ENCODE measurements at regions not wholly inside any gene's neighbourhood (a gene's known extent, or its start where the extent isn't known, plus 50 kb on each side); places are given as distances from the start of the nearest gene placed in this dataset.

DNA sequence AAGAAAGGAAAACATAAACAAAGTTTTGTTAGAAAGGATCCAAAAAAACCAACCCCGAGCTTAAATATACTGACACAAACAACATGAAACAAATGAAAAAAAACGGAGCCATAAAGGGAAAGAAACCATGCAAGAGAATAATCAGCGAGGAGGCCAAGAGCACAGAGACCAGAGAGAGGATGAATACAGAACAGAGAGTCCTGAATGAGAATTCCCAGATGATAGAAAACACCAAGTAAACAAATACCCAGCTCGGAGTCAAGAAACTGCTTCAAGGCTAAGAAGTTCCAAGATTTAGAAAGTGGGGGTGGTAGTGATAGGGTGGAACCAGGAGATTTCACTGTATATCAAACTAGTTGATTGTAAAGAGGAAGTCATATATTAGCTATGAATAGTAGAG is 313.3 kb downstream of the OSR1 start:
- no peak for FAIRE-seq
- TF ChIP-seq, protein P1, sequence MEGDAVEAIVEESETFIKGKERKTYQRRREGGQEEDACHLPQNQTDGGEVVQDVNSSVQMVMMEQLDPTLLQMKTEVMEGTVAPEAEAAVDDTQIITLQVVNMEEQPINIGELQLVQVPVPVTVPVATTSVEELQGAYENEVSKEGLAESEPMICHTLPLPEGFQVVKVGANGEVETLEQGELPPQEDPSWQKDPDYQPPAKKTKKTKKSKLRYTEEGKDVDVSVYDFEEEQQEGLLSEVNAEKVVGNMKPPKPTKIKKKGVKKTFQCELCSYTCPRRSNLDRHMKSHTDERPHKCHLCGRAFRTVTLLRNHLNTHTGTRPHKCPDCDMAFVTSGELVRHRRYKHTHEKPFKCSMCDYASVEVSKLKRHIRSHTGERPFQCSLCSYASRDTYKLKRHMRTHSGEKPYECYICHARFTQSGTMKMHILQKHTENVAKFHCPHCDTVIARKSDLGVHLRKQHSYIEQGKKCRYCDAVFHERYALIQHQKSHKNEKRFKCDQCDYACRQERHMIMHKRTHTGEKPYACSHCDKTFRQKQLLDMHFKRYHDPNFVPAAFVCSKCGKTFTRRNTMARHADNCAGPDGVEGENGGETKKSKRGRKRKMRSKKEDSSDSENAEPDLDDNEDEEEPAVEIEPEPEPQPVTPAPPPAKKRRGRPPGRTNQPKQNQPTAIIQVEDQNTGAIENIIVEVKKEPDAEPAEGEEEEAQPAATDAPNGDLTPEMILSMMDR (IDR thresholded peaks at IDR 0.05; ENCODE audit: insufficient read depth, missing control alignments) = no peak
- no peak for DNase-seq (ENCODE audit: insufficient read length, low spot score)

DNA sequence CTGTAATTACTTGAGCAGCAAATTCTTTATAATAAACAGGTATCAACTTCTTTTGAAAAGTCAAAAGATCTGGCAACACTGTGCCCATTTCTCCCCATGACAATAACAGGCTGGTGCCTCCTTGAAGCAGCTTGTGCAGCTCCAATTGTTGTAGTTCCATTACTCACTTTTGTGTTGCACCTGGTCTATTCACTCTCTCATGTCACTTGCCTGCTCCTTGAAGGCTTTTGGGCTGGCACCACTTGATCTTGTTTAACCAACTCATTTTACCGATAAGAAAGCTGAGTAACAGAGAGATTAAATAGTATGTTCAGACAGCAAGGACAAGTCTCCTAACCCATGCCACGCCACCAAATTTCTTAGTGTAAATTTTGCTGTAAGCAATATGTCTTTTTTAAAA is 314.5 kb downstream of the OSR1 start:
- no peak for DNase-seq (ENCODE audit: insufficient read length, low spot score)
- TF ChIP-seq, protein P1 (IDR thresholded peaks at IDR 0.05; ENCODE audit: insufficient read depth, missing control alignments) = no peak
- no peak for FAIRE-seq

GRCh38 chr2:19041434-19042041 is 316.9 kb downstream of the OSR1 start:
- DNase-seq (ENCODE audit: insufficient read length, low spot score) = no peak
- FAIRE-seq = no peak
- TF ChIP-seq, protein P1 (IDR thresholded peaks at IDR 0.05; ENCODE audit: insufficient read depth, missing control alignments) = no peak

DNA sequence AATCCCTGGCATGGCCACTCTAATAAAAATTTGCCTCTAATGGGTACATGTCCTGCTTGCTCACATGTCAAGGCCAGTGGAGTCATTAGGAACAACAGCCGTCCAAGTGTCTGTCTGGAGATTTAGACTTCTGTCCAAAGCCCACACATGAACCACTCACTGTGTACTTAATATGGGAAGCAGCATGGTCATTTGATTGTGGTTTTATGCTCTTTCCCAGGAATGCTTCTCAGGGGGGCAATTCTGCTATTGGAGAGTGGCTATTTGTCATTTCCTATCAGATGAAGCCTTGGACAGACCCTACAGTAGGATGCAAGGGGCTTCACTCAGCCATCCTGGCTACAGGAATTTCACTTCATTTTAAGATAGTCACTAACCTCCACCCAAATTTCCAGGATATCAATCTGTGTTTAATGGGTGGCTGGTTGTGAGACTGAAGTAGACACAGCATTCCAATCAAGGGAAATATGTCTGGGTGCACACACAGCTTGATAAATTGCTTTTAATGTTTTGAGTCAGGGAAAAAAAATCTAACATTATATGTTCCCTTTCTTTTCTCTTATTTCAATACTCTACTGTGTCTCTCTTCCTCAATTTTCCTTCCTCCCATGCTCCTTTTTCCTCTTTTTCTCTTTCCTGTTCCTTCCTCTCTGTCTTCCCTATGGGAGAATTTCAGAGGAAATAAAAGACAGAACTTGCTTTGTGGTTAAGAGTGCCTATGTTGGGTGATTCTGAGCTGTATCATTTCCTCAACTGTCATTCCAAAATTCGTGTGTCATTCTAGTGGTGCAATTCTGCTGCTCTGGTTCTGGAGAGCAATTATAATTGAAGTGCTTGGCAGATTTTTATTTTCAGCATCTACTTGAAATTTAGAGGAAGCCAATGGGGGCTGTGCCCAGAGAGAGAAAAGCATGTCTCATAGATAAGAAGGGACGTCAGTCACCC is 320.1 kb downstream of the OSR1 start:
- FAIRE-seq (no peak), DNase-seq (ENCODE audit: insufficient read length, low spot score) (no peak)
- TF ChIP-seq, protein P1 (IDR thresholded peaks at IDR 0.05; ENCODE audit: insufficient read depth, missing control alignments) = no peak

DNA sequence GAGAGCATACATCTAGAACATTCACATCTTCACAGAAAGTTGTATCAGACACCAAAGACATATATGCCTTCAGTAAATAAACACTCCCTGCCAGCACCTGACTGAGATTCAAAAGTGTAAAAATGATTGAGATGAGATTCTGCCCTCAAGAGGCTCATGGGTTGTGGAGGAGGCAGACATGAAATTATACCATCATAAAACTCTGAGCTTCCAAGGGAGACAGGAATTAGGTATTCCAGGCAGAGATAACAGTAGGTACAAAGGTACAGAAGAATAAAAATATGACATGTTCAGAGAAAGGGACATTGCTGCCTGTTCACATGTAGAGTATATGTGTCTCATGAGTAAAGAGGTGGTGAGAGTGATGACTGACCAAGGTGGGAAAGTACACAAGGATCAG is 322.3 kb downstream of the OSR1 start:
- TF ChIP-seq, protein P1 (IDR thresholded peaks at IDR 0.05; ENCODE audit: insufficient read depth, missing control alignments) = no peak
- FAIRE-seq (no peak), DNase-seq (ENCODE audit: insufficient read length, low spot score) (no peak)

DNA sequence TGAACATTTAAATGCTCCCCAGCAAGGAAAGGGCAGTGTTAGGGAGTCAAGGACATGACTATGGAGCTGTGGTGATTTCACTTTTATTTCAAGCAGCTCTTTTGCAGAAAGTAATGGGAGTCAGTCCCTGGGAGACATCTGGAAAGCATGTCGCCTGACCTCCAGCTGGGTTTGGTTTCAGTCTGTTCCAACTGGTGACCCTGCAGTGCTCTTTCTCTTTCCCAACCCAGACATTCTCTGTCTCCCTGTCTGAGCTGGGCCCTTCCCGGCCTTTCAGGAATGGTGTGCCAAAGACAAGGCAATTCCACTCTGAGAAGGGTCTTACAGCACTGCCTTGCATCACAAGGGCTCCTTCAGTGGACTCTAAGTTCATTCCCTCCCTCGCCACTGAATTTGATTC is 323.2 kb downstream of the OSR1 start:
- TF ChIP-seq, protein P1 (IDR thresholded peaks at IDR 0.05; ENCODE audit: insufficient read depth, missing control alignments) = no peak
- DNase-seq (ENCODE audit: insufficient read length, low spot score) = no peak
- no peak for FAIRE-seq

- DNase-seq (ENCODE audit: insufficient read length, low spot score) = no peak
- TF ChIP-seq, protein P1 (IDR thresholded peaks at IDR 0.05; ENCODE audit: insufficient read depth, missing control alignments) = no peak
- no peak for FAIRE-seq
Measured at GRCh38 chr2:19033240-19033639, 325.2 kb downstream of the OSR1 start.

Measured in D721Med (cell line).